RWPE2 (cell line): ENCODE measurements at regions not wholly inside any gene's neighbourhood (a gene's known extent, or its start where the extent isn't known, plus 50 kb on each side); places are given as distances from the start of the nearest gene placed in this dataset.
"Not testable (repeated sequence)": the region's sequence is repeated elsewhere in the genome, so short reads cannot be mapped to it uniquely, and the experiment has no call there.

Experiments used
- ATAC-seq: fragments of 200-7000 bp; cut with Tn5 transposase; 3 replicates; pipeline ENCODE4 v1.9.1; 2021; ENCODE audit warnings: low read depth
- DNase-seq: peaks from one replicate; pipeline ENCODE4 v3.0.0-alpha.2; 2020; ENCODE audit warnings: low spot score
- H3K27ac ChIP-seq: fragments of 450-650 bp; 2 replicates; pipeline ENCODE4 v1.5.1; 2017; ENCODE audit warnings: mild to moderate bottlenecking; ENCODE audit not compliant: poor library complexity, severe bottlenecking
- H3K27me3 ChIP-seq: fragments of 250-450 bp; sonication (Bioruptor Pico); 2 replicates; pipeline ENCODE4 v1.5.1; 2021; ENCODE audit warnings: mild to moderate bottlenecking, moderate library complexity; ENCODE audit not compliant: insufficient read depth, poor library complexity, severe bottlenecking
- H3K36me3 ChIP-seq: fragments of 250-450 bp; sonication (Bioruptor Pico); 2 replicates; pipeline ENCODE4 v1.5.1; 2020; ENCODE audit warnings: low read depth, mild to moderate bottlenecking, moderate library complexity
- H3K4me1 ChIP-seq: fragments of 250-450 bp; sonication (Bioruptor Pico); 2 replicates; pipeline ENCODE4 v1.5.1; 2021; ENCODE audit warnings: mild to moderate bottlenecking, moderate library complexity; ENCODE audit not compliant: insufficient read depth, poor library complexity, severe bottlenecking
- H3K4me3 ChIP-seq: fragments of 250-450 bp; sonication (Bioruptor Pico); 2 replicates; pipeline ENCODE4 v1.5.1; 2021; ENCODE audit warnings: mild to moderate bottlenecking, moderate library complexity; ENCODE audit not compliant: severe bottlenecking
- H3K9me3 ChIP-seq: fragments of 250-450 bp; sonication (Bioruptor Pico); 2 replicates; pipeline ENCODE4 v1.5.1; 2021; ENCODE audit warnings: mild to moderate bottlenecking, moderate library complexity; ENCODE audit not compliant: severe bottlenecking
- CTCF ChIP-seq: fragments of 450-650 bp; IDR thresholded peaks from one replicate; pipeline ENCODE4 v1.5.1; 2017; ENCODE audit warnings: mild to moderate bottlenecking, moderate library complexity; ENCODE audit not compliant: poor library complexity, severe bottlenecking

DNA sequence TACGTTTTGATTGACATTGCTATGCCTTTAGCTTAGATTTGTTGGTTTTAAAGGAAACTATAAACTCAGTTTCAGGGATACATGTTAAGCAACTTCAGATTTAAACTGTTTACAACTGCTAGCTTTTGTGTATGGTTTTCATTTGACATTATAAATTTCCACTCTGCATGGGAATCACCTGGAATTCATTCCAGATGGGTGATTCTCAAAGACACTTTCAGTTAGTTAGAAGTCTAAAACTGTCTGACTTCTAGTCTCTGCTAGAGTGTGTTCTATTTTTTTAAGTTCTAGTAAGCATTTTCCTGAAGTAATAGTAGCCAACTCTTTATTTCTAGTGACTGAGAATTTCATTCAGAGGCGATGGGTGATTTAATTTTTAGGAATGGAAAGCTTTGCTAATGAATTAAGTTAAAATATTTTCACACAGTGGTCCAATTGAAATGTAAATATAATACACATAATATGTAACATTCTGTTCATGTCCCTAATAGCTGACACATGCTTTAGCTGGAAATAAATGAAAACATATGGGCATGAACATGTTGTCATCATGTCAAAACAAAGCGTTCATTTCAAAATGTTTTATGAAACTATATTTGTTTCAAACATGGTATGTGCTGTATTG, 58.3 kb upstream of the CSNK1A1L start:
- Histone ChIP-seq H3K4me3 (no peak overlapping the region), H3K9me3 (peaks cover 8% of the 10 kb centered on the region), H3K4me1 (no peaks in the 10 kb centered on the region), H3K36me3 (no peaks in the 10 kb centered on the region), H3K27ac (no peak overlapping the region), H3K27me3 (no peaks in the 10 kb centered on the region)
- ATAC-seq, result no peak
- no peak for TF ChIP-seq CTCF
- DNase-seq, result no peak

- no peak for DNase-seq
- ATAC-seq, result no peak
- Histone ChIP-seq H3K4me3 (no peak overlapping the region), H3K4me1 (peaks cover 6% of the 10 kb centered on the region), H3K27ac (no peak overlapping the region), H3K36me3 (no peaks in the 10 kb centered on the region), H3K27me3 (no peaks in the 10 kb centered on the region), H3K9me3 (peaks cover 8% of the 10 kb centered on the region)
- TF ChIP-seq CTCF, result no peak
Measured at GRCh38 chr13:37158481-37158880, 53.0 kb upstream of the CSNK1A1L start.

- H3K9me3 ChIP-seq, H3K27me3 ChIP-seq, DNase-seq, H3K36me3 ChIP-seq, H3K4me1 ChIP-seq, ATAC-seq: not testable (repeated sequence)
- Histone ChIP-seq H3K27ac (peak overlapping the region; percentile 41), H3K4me3 (peak overlapping the region; percentile 38)
Measured at GRCh38 chr13:37155613-37156097, 50.2 kb upstream of the CSNK1A1L start.
